DND-41 (cell line): ENCODE measurements at regions not wholly inside any gene's neighbourhood (a gene's known extent, or its start where the extent isn't known, plus 50 kb on each side); places are given as distances from the start of the nearest gene placed in this dataset.

Source experiments
- CTCF ChIP-seq: IDR thresholded peaks from 2 replicates; pipeline ENCODE4 v1.5.1; 2012; ENCODE audit warnings: borderline replicate concordance, low read length, moderate library complexity, mild to moderate bottlenecking; ENCODE audit not compliant: poor library complexity, severe bottlenecking; ENCODE audit errors: extremely low read depth
- EZH2 ChIP-seq: IDR thresholded peaks from 3 replicates; pipeline ENCODE4 v1.6.1; 2012; ENCODE audit warnings: borderline replicate concordance, low read depth, mild to moderate bottlenecking, moderate library complexity, low read length, inconsistent platforms; ENCODE audit not compliant: severe bottlenecking

- TF ChIP-seq CTCF (no peak), EZH2 (no peak)
Observed at GRCh38 chr2:53576166-53576565, 191.4 kb upstream of the CHAC2 start.
